Ramos (cell line): ENCODE measurements at regions not wholly inside any gene's neighbourhood (a gene's known extent, or its start where the extent isn't known, plus 50 kb on each side); places are given as distances from the start of the nearest gene placed in this dataset.
"Not testable (repeated sequence)": the region's sequence is repeated elsewhere in the genome, so short reads cannot be mapped to it uniquely, and the experiment has no call there.

Experiments
- in situ Hi-C: fragments of 300-500 bp; cut with MboI; formaldehyde crosslinking; loops from one replicate; pipeline ENCODE4 v1.14.3; 2022; ENCODE audit warnings: low sequenced_read_pairs; ENCODE audit not compliant: unreplicated experiment

- in situ Hi-C loops: loop anchor here (25.0 kb wide), 1 partner anchor 384 kb away; no protein-coding TSS in a partner anchor
Measured at GRCh38 chr15:98296653-98297052, 336.1 kb downstream of the ARRDC4 start.

- in situ Hi-C loops: loop anchor here (10.0 kb wide), 1 partner anchor 110 kb away; no protein-coding TSS in a partner anchor
Measured at GRCh38 chr15:98304371-98304770, 343.9 kb downstream of the ARRDC4 start.

GRCh38 chr15:98308117-98308516 is 340.2 kb upstream of the IGF1R start:
- in situ Hi-C loops: loop anchor here (10.0 kb wide), 1 partner anchor 107 kb away; no protein-coding TSS in a partner anchor

- in situ Hi-C loops: no loop called here
Measured at GRCh38 chr15:98311566-98312188, 336.7 kb upstream of the IGF1R start.

- in situ Hi-C loops: no loop called here
Measured at GRCh38 chr15:98312913-98313312, 335.4 kb upstream of the IGF1R start.

GRCh38 chr15:98315971-98316370 is 332.4 kb upstream of the IGF1R start:
- in situ Hi-C loops: no loop called here

- in situ Hi-C loops: no loop called here
Measured at GRCh38 chr15:98321896-98322295, 326.4 kb upstream of the IGF1R start.

- in situ Hi-C loops: no loop called here
Measured at GRCh38 chr15:98322581-98322980, 325.8 kb upstream of the IGF1R start.

GRCh38 chr15:98324341-98324970 is 323.9 kb upstream of the IGF1R start:
- in situ Hi-C loops: no loop called here

- in situ Hi-C loops: no loop called here
Measured at GRCh38 chr15:98326804-98327203, 321.5 kb upstream of the IGF1R start.

- in situ Hi-C loops: no loop called here
Measured at GRCh38 chr15:98330258-98330657, 318.1 kb upstream of the IGF1R start.

- in situ Hi-C loops: no loop called here
Measured at GRCh38 chr15:98330692-98331435, 317.5 kb upstream of the IGF1R start.

- in situ Hi-C loops: no loop called here
Measured at GRCh38 chr15:98331676-98332075, 316.7 kb upstream of the IGF1R start.

GRCh38 chr15:98333251-98333650 is 315.1 kb upstream of the IGF1R start:
- in situ Hi-C loops: no loop called here

- in situ Hi-C loops: no loop called here
Measured at GRCh38 chr15:98342911-98343310, 305.4 kb upstream of the IGF1R start.

- in situ Hi-C loops: no loop called here
Measured at GRCh38 chr15:98344591-98344990, 303.7 kb upstream of the IGF1R start.

GRCh38 chr15:98347001-98347400 is 301.3 kb upstream of the IGF1R start:
- in situ Hi-C loops: no loop called here

- in situ Hi-C loops: no loop called here
Measured at GRCh38 chr15:98347866-98348265, 300.5 kb upstream of the IGF1R start.

GRCh38 chr15:98350276-98350675 is 298.1 kb upstream of the IGF1R start:
- in situ Hi-C loops: no loop called here

GRCh38 chr15:98358274-98358673 is 290.1 kb upstream of the IGF1R start:
- in situ Hi-C loops: not testable (repeated sequence)

- in situ Hi-C loops: no loop called here
Measured at GRCh38 chr15:98358971-98359370, 289.4 kb upstream of the IGF1R start.
